Right forelimb (tissue), 1 donor: ENCODE measurements at regions not wholly inside any gene's neighbourhood (a gene's known extent, or its start where the extent isn't known, plus 50 kb on each side); places are given as distances from the start of the nearest gene placed in this dataset.
"Not testable (repeated sequence)": the region's sequence is repeated elsewhere in the genome, so short reads cannot be mapped to it uniquely, and the experiment has no call there.

ENCODE experiments used
- DNase-seq: peaks from one replicate; pipeline ENCODE4 v3.0.0-alpha.2; 2018

DNA sequence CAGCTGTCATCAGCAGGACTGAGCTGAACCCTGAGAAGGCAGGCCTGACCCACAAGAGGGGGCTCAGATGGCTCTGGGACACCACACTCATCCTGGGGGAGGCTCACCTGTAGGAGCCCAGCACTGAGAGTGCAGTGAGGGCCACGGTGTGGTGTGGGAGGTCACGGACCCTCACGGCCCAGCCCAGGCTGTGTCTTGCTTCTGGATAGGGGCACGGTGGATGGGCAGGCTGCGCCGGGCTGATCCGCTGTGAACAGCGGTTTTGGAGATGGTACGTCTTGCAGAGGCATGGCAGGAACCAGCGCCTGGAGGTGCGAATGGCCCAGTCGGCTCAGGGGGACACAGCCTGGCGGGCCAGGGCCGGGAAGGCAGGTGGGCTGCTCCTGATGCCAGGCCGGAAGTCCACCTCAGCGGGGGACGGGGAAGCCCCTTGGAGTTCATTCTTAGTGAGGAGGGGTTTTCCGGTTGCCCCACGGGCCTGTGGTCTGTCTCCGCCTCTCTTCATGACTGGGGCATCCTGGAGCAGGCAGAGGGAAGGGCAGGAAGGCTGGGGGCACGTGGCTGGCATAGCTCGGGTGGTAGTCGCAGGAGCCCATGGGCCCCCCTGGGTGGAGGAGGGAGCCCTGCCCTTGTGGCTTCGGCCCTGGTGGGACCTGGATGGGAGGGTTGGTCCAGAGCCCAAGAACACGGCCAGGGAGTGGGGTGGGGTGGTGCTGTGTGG lies 112.5 kb downstream of the UNCX start:
- DNase-seq, result no peak

DNA sequence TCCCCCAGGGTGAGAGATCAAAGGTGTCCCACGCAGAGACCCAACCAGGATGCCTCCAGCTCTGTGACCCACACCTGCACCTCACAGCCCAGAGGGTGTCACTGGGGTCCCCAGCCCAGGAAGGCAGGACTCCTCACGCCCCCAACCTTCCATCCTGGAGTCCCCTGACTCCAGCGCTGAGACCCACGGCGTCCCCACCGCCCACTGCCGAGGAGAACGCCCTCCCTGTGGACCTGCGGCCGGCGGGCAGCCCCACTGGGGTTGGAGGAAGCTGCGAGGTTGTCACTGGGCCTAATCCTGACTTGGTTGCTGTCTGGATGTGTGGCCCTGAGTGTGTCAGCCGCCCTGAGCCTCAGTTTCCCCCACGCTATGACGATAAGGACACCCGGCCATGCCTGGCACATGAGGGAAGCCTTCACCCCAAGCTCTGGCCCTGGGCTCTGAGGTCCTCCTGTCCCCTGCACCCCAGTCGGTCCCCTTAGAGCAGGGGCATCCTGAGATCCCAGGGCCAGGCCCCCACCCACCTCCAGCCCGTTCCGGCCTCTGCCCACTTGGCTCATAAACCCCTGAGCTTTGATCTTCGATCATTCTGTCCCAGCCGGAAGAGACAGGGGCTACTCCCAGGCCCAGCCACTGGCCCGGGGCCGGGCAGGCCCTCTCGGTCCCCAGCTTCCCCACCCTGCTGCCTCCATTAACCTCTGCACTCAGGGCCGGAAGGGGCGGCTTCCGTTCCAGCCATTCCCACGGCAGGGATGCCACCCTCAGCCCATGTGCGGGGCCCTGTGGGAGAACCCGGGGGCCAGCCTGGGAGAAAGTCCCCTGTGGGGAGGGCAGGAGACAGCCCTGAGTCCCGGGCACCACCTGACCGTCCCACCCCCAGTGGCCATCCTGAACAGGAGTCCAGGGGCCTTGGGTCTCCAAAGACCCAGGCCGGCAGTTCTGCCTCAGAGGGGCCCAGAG lies 113.2 kb downstream of the MICALL2 start:
- DNase-seq, result no peak

DNA sequence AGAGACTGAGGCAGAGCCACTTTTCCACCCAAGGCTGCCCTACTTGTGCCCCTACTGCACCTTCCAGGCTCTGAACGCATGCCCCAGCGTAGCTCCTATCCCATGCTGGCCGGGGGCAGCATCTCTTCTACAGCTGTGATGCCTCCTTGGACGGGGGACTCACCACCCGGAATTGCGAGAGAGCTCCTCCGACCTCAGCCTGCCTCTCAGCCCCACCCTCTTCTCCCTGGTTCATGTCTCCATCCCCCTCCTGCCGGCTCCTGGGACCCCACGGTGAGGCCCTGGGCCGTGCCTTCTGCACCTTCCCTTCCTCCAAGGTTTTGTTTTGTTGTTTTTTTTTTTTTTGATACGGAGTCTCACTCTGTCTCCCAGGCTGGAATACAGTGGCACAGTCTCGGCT lies 112.4 kb downstream of the MICALL2 start:
- no peak for DNase-seq

GRCh38 chr7:1348096-1348822 lies 111.0 kb downstream of the MICALL2 start:
- DNase-seq, result no peak

GRCh38 chr7:1348823-1349335 lies 110.4 kb downstream of the MICALL2 start:
- DNase-seq, result no peak

GRCh38 chr7:1349351-1349761 lies 109.9 kb downstream of the MICALL2 start:
- no peak for DNase-seq

DNA sequence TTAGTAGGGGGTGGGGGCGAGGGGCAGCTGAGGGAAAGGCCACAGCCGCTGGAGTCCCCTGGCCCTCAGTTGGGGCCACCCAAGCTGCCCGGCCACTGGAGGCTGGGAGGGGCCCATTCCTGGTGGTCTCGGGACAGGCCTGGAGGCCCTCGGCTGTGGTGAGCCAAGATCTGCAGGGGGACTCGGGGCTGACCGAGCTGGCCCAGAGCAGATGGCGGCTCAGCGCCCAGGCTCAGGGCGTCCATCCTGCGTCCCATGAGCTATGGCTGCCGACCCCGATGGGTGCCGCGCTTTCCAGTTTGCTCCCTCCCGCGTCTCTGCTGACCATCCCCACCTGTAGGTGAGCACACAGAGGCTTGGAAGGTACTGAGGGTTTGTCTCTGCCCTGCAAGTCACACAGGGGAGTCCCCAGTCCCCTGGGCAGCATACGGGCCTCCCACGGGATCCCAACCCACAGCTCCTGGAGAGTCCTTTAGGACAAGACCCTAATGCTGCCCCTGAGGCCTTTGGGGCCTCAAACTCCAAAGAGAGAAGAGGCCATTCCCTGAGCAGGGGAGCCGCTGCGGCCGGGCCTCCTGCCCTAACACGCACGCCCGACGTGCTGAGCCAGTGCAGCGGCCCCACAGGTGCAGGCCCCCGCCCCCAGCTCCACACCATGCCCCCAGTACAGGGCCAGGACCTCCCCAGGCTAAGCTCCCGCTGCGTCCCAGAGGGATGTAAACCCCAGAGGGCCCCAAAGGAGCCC lies 107.2 kb downstream of the MICALL2 start:
- no peak for DNase-seq

- DNase-seq, result no peak
These were observed 106.5 kb downstream of the MICALL2 start for GRCh38 chr7:1352656-1353271.

GRCh38 chr7:1354661-1355567 lies 104.4 kb downstream of the MICALL2 start:
- peak; percentile 17 for DNase-seq

DNA sequence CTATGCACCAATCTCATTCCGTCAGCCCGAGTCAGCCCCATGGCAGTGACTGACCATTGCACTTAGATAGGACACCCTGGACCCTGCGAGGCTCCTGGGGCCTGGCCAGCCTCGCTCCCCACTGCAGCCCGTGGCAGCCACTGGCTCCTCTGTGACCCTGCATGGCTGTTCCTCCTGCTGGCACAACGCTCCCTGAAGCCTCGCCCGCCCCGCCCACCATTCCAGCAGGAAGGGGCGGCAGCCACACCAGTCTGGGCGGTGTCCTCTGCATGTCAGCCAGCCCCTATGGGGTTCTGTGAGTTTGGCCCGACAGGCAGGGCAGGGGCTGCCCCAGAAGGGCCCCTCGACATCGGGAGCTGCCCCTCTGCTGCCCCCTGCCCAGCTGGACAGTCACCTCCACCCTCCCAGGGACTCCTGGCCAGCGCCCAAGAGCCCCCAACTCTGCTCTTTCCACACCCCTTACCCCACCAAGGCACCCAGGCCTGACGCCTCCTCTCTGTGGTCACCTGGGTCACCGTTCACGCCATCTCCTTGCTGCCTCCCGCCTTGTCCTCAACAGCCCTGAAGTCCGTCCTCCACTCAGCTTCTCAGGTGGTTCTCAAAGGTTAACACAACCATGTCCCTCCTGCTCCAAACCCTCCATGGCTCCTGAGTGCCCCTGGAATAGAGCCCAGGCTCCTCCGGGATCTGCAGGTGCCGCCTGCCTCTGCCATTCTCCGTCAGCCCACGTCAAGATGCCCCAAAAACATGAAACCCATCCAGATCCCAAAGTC lies 103.5 kb downstream of the MICALL2 start:
- peak; percentile 32 for DNase-seq

GRCh38 chr7:1356853-1357252 lies 102.4 kb downstream of the MICALL2 start:
- DNase-seq, result not testable (repeated sequence)

DNA sequence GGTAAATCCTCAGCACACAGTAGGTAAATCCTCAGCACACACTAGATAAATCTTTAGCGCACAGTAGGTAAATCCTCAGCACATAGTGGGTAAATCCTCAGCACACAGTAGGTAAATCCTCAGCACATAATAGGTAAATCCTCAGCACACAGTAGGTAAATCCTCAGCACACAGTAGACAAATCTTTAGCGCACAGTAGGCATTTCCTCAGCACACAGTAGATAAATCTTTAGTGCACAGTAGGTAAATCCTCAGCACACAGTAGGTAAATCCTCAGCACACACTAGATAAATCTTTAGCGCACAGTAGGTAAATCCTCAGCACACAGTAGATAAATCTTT lies 102.0 kb downstream of the MICALL2 start:
- DNase-seq, result not testable (repeated sequence)

DNA sequence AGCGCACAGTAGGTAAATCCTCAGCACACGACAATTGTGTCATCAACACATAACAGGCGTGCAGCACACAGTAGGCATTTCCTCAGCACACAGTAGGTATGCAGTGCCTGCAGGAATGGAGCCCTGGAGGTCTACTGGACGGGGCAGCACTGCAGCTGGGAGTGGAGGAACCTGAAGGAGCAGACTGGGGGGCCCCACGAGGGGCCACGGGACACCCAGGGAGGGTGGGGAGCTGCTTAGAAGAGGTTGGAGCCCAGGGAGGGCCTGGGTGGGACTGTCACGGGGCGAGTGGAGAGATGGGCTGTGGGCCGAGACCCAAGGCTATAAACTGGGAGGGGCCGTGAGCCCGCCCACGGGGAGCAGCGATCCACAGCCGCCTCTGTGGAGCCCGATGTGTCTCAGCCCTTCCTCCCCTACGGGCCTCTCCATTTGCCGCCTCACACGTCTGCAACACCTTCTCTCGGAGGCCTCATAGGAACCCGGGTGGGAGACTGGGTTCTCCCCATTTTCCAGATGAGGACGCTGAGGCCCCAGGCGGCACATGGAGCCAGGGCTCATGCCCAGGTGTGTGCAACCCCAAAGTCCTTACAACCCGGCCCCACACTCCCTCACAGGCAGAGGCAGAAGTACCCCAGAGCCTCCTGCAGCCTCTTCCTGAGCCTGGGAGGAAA lies 101.5 kb downstream of the MICALL2 start:
- no peak for DNase-seq

DNA sequence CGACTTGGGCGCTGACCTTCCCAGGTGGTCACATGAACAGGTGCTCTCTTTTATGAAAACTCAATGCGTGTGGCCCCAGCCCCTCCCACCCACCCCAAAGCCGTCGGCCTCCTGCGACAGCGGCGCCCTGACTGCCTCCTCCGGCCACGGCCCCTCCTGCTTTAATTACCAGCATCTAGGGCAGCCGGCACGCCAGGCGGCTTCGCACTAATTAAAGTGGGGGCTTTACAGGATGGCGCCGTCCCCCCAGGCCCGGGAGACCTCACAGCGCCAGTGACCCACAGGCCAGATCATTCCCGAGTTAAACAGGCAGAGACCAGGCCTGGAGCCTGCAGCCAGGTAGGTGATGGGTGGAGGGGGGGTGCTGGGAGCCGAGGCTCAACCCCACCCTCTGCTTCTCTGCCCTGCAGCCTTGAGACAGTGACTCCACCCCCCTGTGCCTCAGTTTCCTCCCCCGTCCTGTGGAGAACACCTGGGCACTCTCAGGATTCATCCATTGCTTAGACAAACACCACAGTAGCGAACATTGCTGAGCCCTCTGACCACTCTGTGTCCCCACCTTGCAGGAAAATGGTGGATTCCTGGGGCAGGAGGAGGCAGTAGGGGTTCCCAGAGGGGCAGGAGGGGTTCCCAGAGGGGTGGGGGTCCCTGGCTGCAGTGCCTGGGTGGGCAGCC lies 100.8 kb downstream of the MICALL2 start:
- peak; percentile 28 for DNase-seq

DNA sequence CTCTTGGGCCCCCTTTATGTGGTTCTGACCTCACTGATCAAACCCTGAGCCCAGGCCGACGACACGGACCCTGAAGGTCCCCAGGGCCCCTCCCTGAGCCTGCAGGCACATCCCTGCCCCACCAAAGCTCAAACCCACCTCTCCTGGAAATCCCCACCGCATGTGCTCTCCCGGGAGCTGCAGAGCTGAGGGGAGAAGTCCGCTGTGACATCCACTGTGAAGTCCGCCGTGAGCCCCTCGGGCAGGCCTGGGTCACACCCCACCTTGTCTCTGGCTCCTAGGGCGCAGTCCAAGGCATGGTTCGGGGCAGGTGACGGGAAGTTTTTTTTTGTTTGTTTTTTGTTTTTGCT lies 100.2 kb downstream of the MICALL2 start:
- DNase-seq, result peak; percentile 35

DNA sequence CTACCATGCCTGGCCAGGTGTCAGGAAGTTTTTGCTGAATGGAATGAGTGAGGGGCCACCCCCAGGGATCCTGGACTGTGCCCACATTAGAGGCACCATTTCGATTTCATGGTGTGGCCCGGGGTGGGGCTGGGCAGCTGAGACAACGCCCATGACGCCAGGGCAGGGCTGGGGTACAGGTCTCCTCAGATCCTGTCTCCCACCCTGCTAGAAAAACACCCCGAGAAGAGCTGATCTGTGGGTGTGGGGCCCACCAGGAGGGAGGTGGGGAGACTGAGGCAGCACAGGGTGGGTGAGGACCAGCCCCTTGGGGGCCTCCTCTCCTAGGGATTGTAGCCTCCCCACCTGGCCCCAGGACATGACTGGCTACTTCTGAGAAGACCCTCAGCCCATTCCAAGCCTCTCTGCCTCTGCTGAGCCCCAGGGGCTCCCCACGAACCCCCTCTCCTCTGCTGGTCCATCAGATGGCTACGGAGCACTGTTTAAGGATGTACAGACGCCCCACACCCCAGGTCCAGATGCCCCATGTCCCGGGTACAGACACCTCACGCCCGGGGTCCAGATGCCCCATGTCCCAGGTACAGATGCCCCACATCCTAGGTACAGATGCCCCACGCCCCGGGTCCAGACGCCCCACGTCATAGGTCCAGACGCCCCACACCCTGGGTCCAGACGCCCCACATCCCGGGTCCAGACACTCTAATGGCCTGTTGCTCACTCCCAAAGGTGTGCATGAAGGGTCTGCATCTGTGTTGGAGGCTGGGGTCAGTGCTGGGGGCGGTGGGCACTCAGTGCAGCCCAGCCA lies 99.4 kb downstream of the MICALL2 start:
- DNase-seq, result peak; percentile 39

GRCh38 chr7:1360521-1360971 lies 98.7 kb downstream of the MICALL2 start:
- DNase-seq, result no peak
